ENCODE measurements at regions not wholly inside any gene's neighbourhood (a gene's known extent, or its start where the extent isn't known, plus 50 kb on each side); places are given as distances from the start of the nearest gene placed in this dataset.

DNA sequence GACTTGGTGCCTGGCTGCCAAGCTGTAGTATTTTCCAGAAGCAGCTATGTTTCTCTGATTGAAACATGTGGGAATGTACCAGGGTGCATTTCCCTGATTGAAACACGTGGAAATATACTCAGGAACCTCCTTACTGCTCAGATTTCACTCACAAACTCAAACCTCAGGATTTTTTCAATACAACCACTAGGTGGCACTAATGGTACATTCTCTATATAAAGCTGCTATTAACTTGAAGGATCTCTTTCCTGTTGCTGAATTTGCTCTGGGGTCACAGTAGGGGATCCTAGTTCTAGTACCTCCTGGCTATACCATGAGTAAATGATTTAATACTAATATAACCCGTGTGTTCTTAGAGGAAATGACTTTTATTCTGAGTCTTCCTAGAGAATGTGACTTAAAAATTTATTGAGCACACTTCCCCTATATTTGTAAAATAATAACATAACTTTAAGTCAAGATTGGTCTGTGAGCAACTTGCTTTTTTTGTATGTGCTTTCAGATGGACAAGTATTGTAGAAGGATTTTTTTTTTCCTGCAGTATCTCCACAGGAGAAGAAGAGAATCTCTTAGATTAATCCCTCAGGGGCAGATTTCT lies 173.8 kb upstream of the MIS18BP1 start:
- TF ChIP-seq, protein P1, sequence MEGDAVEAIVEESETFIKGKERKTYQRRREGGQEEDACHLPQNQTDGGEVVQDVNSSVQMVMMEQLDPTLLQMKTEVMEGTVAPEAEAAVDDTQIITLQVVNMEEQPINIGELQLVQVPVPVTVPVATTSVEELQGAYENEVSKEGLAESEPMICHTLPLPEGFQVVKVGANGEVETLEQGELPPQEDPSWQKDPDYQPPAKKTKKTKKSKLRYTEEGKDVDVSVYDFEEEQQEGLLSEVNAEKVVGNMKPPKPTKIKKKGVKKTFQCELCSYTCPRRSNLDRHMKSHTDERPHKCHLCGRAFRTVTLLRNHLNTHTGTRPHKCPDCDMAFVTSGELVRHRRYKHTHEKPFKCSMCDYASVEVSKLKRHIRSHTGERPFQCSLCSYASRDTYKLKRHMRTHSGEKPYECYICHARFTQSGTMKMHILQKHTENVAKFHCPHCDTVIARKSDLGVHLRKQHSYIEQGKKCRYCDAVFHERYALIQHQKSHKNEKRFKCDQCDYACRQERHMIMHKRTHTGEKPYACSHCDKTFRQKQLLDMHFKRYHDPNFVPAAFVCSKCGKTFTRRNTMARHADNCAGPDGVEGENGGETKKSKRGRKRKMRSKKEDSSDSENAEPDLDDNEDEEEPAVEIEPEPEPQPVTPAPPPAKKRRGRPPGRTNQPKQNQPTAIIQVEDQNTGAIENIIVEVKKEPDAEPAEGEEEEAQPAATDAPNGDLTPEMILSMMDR (IDR thresholded peaks at IDR 0.05; ENCODE audit: borderline replicate concordance, extremely low read depth, low read length, poor library complexity, severe bottlenecking), result peak; percentile 80
- TF ChIP-seq EZH2 (IDR thresholded peaks at IDR 0.05; ENCODE audit: borderline replicate concordance, low read depth, low read length, severe bottlenecking), result no peak
